ENCODE measurements at regions not wholly inside any gene's neighbourhood (a gene's known extent, or its start where the extent isn't known, plus 50 kb on each side); places are given as distances from the start of the nearest gene placed in this dataset.

- RAD21 ChIA-PET (ENCODE audit: unreplicated experiment) = no interaction called here
- Histone ChIP-seq H3K4me3 (no peak overlapping the region), H2AFZ (ENCODE audit: control insufficient read depth, low read depth, low read length) (no peak overlapping the region), H3K27ac (ENCODE audit: control insufficient read depth, insufficient read depth) (no peak overlapping the region), H3K9me3 (replicated peaks; ENCODE audit: control insufficient read depth, insufficient read depth, low read length) (no peaks in the 10 kb centered on the region), H3K9ac (ENCODE audit: control insufficient read depth, insufficient read depth, low read length) (no peak overlapping the region), H3K27me3 (replicated peaks in 1 of 2; ENCODE audit: control insufficient read depth in 2 of 2, insufficient read depth in 2 of 2, low read length in 1 of 2) (no peaks in the 10 kb centered on the region), H3K36me3 (ENCODE audit: control insufficient read depth in 2 of 2, insufficient read depth in 2 of 2, low read length in 1 of 2) (no peaks in the 10 kb centered on the region), H3K79me2 (ENCODE audit: control insufficient read depth, insufficient read depth, low read length) (no peaks in the 10 kb centered on the region), H3K4me2 (ENCODE audit: control insufficient read depth, insufficient read depth) (no peak overlapping the region), H4K20me1 (ENCODE audit: control insufficient read depth, insufficient read depth) (no peaks in the 10 kb centered on the region), H3K4me1 (ENCODE audit: control insufficient read depth, insufficient read depth, low read length) (no peaks in the 10 kb centered on the region)
- in situ Hi-C loops (cut with MboI) (no loop called here), intact Hi-C loops (cut with micrococcal nuclease; ENCODE audit: unreplicated experiment) (no loop called here)
- SMC1A ChIA-PET (ENCODE audit: uncharacterized antibody, unreplicated experiment) = interaction anchor here (1.7 kb wide), 1 partner anchor 25 kb away, joined by 4 read pairs; no protein-coding TSS in a partner anchor
- DNase-seq (ENCODE audit: low read depth, low spot score) (no peak), FAIRE-seq (no peak), ATAC-seq (no peak)
- CTCF ChIA-PET = interaction anchor here (1.3 kb wide), 1 partner anchor 318 kb away, joined by 3 read pairs; no protein-coding TSS in a partner anchor
- 1% methylated on average over 3 of the region's 3 CpGs for WGBS (ENCODE audit: insufficient coverage, insufficient replicate concordance, low lambda C conversion rate, missing lambda C conversion rate)
- POLR2A ChIA-PET = no interaction called here
- BruUV-seq (replicated peaks) = no TSS peak
- TF ChIP-seq CBX5 (IDR thresholded peaks at IDR 0.05; ENCODE audit: low read depth) = no peak
- no peak for TF ChIP-seq MXI1 (IDR thresholded peaks at IDR 0.05; ENCODE audit: low read depth, low read length)
- no peak for TF ChIP-seq CHD4 (IDR thresholded peaks at IDR 0.05)
- no peak for TF ChIP-seq SUPT20H (IDR thresholded peaks at IDR 0.05; ENCODE audit: borderline replicate concordance, control insufficient read depth, low read depth, low read length)
- TF ChIP-seq ZNF207 (IDR thresholded peaks at IDR 0.05; ENCODE audit: borderline replicate concordance) = no peak
Measured at GRCh38 chr4:111713276-111713675, 432.0 kb upstream of the FAM241A start.

- H3K4me3 ChIP-seq = no peak overlapping the region
- no peak overlapping the region for H3K4me2 ChIP-seq (ENCODE audit: control insufficient read depth, insufficient read depth)
- POLR2A ChIA-PET = no interaction called here
- H3K9me3 ChIP-seq (replicated peaks; ENCODE audit: control insufficient read depth, insufficient read depth, low read length) = no peaks in the 10 kb centered on the region
- no peaks in the 10 kb centered on the region for H3K27me3 ChIP-seq (replicated peaks in 1 of 2; ENCODE audit: control insufficient read depth in 2 of 2, insufficient read depth in 2 of 2, low read length in 1 of 2)
- no peaks in the 10 kb centered on the region for H3K4me1 ChIP-seq (ENCODE audit: control insufficient read depth, insufficient read depth, low read length)
- in situ Hi-C loops (cut with MboI) = no loop called here
- no peak for FAIRE-seq
- no peaks in the 10 kb centered on the region for H4K20me1 ChIP-seq (ENCODE audit: control insufficient read depth, insufficient read depth)
- SMC1A ChIA-PET (ENCODE audit: uncharacterized antibody, unreplicated experiment) = interaction anchor here (1.6 kb wide), 1 partner anchor 314 kb away, joined by 4 read pairs; no protein-coding TSS in a partner anchor
- intact Hi-C loops (cut with micrococcal nuclease; ENCODE audit: unreplicated experiment) = no loop called here
- H3K9ac ChIP-seq (ENCODE audit: control insufficient read depth, insufficient read depth, low read length) = no peak overlapping the region
- no TSS peak for BruUV-seq (replicated peaks)
- H3K27ac ChIP-seq (ENCODE audit: control insufficient read depth, insufficient read depth) = no peak overlapping the region
- CTCF ChIA-PET = no interaction called here
- no peak for ATAC-seq
- H3K79me2 ChIP-seq (ENCODE audit: control insufficient read depth, insufficient read depth, low read length) = no peaks in the 10 kb centered on the region
- RAD21 ChIA-PET (ENCODE audit: unreplicated experiment) = no interaction called here
- no peak overlapping the region for H2AFZ ChIP-seq (ENCODE audit: control insufficient read depth, low read depth, low read length)
- no peak for DNase-seq (ENCODE audit: low read depth, low spot score)
- no peaks in the 10 kb centered on the region for H3K36me3 ChIP-seq (ENCODE audit: control insufficient read depth in 2 of 2, insufficient read depth in 2 of 2, low read length in 1 of 2)
- 0% methylated on average over 1 of the region's 1 CpG for WGBS (ENCODE audit: insufficient coverage, insufficient replicate concordance, low lambda C conversion rate, missing lambda C conversion rate)
- TF ChIP-seq POLR2AphosphoS5 (IDR thresholded peaks at IDR 0.05; ENCODE audit: low read length) (no peak), CBX5 (IDR thresholded peaks at IDR 0.05; ENCODE audit: low read depth) (no peak), CBX3 (IDR thresholded peaks at IDR 0.05; ENCODE audit: borderline replicate concordance, low read depth) (no peak), IKZF1 (conservative IDR thresholded peaks at IDR 0.05) (no peak), JUNB (IDR thresholded peaks at IDR 0.05) (no peak), BCL3 (IDR thresholded peaks at IDR 0.05; ENCODE audit: borderline replicate concordance, insufficient read depth, low read depth, low read length, poor library complexity, severe bottlenecking) (no peak), MXI1 (IDR thresholded peaks at IDR 0.05; ENCODE audit: low read depth, low read length) (no peak), GABPA (IDR thresholded peaks at IDR 0.05; ENCODE audit: low read depth) (no peak), HSF1 (IDR thresholded peaks at IDR 0.05; ENCODE audit: low read depth, low read length) (no peak), HDGF (IDR thresholded peaks at IDR 0.05) (no peak), NFXL1 (IDR thresholded peaks at IDR 0.05; ENCODE audit: borderline replicate concordance) (no peak), MTA3 (IDR thresholded peaks at IDR 0.05; ENCODE audit: borderline replicate concordance, low read length) (no peak), TCF7 (IDR thresholded peaks at IDR 0.05; ENCODE audit: borderline replicate concordance) (no peak)
Measured at GRCh38 chr4:111717921-111718320, 427.3 kb upstream of the FAM241A start.
